HS-5 (cell line): ENCODE measurements at regions not wholly inside any gene's neighbourhood (a gene's known extent, or its start where the extent isn't known, plus 50 kb on each side); places are given as distances from the start of the nearest gene placed in this dataset.

Source experiments
- DNase-seq: peaks from one replicate; pipeline ENCODE4 v3.0.0-alpha.2; 2012; ENCODE audit warnings: low read depth

DNA sequence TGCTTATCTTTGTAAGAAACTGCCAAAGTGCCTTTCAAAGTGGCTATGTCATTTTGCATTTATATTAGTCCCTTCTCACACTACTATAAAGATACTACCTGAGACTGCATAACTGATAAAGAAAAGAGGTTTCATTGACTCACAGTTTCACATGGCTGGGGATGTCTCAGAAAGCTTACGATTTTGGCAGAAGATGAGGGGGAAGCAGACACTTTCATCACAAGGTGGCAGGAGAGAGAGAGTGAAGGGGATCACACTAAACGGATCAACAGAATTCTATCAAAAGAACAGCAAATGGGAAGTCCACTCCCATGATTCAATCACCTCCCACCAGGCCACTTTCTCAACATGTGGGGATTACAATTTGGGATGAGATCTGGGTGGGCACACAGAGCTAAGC, 1352.0 kb upstream of the B3GALT2 start:
- DNase-seq = no peak

DNA sequence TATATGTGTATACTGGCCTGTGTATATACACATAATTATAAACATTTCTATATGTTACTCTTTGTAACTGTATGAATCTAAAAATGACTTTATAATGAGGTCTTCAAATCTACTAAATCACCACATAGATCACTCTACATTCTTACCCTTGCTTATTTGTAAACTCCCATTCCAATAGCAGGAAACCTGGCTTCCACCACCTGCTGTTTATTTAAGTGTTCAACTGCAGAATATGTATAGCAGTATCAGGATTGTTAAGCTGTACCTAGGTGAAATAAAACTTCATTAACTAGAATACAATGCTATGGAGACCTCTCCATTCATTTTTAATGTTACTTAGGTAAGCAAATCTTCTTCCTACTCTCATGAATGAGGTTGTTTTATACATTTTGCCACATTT, 1351.1 kb upstream of the B3GALT2 start:
- DNase-seq = no peak

DNA sequence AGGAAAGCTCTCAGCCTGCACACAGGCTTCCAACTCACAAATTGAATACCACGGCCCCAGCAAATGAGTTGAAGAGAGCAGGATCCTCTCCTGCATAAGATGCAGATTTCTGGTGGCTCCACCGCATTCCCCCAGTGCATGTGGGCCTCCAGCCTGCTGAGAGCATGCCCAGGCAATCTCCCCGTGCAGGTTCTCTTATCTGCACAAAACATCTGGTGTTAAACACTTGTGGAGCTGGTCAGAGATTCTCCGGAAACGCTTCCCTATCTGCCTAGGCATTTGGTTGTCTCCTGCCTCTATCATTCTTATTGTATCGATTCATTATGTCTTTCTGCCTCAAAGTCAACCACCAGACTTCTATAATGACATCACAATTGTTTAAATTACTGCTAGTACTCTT, 1349.0 kb upstream of the B3GALT2 start:
- no peak for DNase-seq

DNA sequence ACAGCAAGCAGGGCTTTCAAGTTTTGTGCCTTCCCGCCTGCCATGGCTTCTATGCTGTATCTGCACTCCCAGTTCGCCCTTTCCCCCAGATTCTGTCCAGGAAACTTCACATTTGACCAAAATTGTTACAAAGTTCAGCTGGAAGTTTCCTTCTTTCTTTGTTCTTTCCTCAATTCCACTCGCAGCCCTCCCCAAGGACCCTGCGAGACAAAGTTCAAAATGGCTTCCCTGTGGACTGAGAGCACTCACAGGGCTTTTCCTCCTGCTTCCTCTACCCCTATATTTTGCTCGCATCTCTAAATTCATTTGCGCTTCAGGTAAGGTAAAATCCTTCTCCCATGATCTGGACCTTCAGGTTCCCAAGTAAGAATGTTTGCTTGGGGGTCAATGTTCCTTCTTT, 1348.4 kb upstream of the B3GALT2 start:
- DNase-seq = no peak

DNA sequence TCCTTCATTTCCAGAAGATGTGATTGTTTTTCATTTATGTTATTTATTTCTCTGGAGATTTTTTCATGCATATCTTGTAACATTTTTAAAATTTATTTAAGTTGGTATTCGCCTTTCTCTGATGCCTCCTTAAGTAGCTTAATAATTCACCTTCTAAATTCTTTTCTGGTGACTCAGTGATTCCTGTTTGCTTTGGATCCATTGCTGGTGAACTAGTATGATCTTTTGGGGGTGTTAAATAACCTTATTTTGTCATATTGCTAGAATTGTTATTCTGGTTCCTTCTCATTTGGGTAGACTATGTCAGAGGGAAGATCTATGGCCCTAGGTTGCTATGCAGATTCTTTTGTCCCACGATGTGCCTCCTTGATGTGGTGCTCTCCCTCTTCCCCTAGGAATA, 1347.2 kb upstream of the B3GALT2 start:
- DNase-seq = no peak

DNA sequence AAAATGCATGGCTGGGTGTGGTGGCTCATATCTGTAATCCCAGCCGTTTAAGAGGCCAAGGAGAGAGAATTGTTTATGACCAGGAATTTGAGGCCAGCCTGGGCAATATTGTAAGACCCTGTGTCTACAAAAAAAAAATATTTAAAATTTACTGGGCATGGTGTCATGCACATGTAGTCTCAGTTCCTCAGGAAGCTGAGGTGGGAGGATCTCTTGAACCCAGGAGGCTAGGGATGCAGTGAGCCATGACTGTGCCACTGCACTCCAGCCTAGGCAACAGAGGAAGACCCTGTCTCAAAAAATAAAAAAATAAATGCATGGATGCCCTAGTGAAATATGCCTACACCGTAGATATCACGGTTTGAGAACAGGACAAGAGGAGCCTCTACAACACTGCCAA, 1331.2 kb upstream of the B3GALT2 start:
- no peak for DNase-seq

DNA sequence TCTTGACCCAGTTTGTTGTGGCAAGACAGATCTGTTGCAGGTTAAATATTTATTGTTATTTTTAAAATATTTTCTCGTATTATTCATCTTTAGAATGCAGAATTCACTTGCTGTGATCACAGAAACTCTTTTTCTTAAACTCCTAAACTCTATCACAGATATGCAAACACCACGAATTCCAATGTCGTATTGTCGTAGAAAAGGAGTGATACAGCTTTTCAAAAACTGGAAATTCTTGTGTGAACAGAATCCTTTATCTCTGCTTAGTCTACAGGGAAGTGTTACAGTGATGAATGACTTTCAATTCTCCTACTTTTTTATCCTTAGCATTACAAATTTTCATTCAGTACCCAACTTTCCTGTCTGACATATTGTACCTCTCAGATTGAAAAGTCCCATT, 1329.5 kb upstream of the B3GALT2 start:
- no peak for DNase-seq

DNA sequence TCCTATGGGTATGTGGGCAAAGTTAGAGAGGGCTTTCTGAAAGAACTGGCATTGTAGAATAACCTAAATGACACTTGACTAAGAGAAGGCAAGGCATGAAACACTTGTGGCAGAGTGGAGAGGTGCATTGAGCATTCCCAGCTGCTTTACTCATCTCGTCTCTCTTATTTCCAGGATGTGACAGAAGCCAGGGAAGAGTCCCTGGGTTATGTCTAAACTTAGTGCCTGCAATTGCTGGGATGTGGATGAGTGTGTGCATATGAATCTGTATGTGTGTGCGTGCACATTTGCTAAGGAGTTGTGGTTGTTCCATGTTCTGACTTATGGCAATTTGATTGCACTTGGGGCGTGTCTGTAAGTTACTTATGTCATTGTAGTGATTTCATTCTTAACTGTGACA, 1326.5 kb upstream of the B3GALT2 start:
- no peak for DNase-seq

DNA sequence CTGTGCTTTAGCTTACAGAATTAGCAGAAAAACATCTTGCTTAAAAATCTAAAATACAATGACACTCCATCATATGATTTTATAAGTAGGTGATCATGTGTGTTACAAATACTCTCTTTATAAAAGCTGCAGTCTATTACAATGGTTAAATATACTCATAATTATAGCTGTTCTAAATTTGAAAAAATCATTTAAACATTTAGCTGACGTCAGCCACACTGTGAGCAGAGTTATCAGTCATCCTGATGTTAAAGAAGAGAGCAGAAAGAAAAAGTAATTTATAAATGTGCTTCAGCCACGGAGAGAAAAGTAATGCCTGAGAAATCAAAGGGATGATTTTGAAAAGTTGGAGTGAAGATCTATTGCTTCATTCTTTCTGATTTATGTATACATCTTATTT, 1325.9 kb upstream of the B3GALT2 start:
- DNase-seq = no peak

DNA sequence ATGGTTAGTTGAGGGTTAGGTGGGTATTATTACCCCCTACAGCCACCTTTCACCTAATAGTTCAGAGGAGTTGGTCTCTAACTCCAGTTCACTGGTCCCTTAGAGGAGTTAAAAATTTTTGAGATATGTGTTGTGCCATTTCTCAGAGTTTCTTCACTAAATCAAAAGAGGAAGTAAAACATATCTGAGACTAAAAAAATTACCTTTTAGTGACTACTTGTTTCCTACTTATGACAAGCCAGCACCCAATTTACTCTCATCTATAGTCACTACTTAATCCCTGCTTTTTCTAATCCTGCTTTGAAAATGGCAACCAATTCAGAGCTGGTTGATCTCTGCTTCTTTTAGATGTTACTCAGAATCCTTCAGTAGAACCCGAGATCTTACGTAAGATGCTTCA, 1316.8 kb upstream of the B3GALT2 start:
- DNase-seq = no peak

DNA sequence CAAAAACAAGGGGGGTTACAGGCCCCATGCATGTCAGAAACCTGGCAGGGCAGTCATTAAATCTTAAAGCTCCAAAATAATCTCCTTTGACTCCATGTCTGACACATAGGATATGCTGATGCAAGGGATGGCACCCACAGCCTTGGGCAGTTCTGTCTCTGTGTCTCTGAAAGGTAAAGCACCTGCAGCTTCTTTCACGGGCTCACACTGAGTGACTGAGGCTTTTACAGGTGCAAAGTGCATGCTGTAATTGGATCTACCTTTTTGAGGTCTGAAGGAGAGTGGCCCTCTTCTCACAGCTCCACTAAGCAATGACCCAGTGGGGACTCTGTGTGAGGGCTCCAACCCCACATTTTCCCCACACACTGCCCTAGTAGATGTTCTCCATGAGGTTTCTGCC, 1309.0 kb upstream of the B3GALT2 start:
- no peak for DNase-seq

DNA sequence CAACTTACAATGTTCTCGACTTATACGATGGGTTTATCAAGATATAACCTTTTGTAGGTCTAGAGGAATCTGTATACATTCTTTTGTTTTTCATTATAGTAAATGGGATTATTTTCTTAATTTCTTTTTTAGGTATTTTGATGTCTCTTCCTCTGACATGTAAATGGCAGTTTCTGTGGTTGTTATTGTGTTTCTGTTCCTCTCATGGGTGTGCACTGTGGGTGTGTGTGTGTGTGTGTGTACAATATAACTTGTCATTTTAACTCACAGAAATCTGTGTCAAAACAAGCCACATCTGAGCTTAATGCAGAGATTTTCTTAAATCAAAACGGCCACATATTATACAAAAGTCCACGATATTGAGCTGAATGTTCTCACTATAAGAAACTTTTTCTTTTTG, 1300.8 kb upstream of the B3GALT2 start:
- no peak for DNase-seq

DNA sequence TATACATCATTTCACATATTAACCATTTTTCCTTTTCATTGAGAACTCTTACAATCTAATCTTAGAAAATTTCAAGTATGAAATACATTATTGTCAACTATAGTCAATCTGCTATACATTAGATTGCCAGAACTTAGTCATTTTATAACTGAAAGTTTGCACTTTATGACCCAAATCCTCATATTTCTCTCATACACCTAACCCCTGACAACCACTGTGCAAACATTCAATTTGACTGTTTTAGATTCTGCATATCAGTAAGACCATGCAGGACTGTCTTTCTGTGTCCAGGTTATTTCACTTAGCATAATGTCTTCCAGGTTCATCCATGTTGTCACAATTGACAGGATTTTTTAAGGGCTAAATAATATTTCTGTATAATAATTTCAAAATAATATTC, 1299.0 kb upstream of the B3GALT2 start:
- DNase-seq = no peak

DNA sequence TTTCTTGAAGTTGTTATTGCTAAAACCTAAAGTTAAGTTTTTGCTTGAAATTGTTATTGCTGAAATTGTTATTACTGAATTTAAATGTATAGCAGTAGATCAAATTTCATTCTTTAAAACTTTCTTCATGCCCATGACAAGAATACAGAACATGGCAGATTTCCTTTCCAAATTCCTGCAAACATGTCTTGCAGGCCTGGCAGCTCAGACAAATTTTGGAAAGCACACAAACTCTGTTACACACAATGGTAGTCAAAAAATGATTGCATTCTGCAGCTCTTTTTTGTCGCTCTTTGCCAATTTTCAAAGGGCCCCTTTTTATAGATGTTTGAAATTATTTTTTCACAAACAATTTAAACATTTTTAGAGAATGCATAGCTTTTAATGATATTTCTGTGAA, 1292.3 kb upstream of the B3GALT2 start:
- DNase-seq = no peak

DNA sequence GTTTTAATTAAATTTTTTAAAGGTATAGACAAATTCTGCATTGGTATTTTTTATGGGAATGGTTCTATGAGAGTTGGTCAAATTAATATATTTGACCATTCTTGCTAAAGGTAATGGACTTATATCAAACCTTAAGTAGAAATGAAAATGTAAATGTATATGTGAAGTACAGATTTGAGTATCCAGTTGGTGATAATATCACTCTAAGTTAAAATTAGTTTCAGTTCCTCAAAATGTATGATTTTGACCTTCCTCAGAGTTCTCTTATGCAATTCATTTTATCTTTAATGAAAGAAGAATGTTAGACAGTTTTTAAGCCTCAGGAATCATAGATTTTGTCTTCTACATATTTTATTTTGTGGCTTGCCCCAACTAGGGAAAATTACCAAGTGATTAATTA, 1291.5 kb upstream of the B3GALT2 start:
- DNase-seq = no peak

DNA sequence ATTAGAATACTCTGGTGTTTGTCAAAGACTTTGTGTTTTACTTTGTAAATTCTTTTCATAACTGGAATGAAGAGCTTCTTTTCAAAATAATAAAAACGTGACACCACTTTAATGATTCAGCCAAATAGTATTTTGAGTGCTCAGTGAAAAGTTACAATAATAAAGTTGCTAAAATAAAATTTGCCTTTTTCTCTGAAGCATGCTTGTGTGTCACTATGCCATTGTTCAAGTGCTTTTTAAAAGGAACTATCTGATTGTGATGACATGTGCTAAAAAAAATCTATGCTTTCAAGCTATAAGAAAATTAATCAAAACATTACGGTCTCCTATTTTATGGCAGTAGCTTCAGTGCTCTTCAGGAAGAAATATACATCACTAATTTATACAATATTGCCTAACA, 1290.5 kb upstream of the B3GALT2 start:
- no peak for DNase-seq

DNA sequence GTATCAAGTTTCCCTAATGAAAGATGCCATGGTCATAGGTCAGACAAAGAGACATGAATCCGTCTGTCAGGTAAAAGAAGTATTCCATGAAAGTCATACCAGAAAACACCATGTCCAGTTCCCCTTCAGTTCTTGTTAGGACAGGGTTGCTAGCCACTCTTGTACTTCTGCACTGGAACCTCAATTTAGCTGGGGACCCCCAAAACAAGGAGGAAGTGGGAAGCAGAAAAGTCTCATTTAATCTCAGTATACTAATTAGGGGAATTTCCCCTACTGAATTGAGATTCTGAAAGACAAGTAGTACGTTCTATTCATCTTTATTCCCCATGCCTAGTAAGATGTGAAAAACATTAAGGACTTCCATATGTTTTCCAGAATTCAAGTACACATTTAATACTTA, 1289.9 kb upstream of the B3GALT2 start:
- DNase-seq = no peak

DNA sequence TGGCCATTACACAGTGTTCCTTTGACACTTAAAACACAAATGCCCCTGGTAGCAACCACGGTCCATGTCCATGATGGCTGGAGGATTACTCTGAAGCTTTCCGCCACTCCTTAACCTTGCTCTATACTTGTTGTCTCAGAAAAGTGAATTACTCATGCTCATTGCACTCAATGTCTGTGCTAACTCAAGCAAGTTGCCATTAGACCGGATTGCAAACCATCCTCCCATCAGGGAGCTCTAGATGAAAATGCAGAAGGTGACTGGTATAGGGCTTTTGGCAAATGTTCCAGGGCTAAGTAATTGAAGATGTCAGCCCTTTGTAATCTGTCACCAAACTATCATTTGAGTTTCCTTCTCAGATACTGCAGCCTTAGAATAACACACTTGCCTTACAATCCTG, 1288.3 kb upstream of the B3GALT2 start:
- no peak for DNase-seq

DNA sequence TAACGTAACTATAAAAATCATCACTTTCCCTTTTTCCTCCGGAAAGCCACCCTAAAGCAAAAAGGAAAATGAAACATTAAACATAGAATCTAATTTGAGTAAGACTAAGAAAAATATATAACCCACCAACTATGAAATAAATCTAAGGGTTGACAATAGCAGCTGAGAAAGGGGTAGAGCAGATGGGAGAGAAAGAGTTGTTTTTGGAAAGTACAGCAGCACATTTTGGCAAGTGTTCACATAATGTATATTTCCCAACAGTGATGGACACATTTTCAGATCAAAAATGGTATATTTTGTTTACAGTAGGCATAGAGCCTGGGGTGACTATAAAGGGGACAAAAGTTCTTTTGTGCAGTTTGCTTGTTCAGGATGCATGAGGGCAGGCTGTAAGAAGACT, 1287.4 kb upstream of the B3GALT2 start:
- no peak for DNase-seq

DNA sequence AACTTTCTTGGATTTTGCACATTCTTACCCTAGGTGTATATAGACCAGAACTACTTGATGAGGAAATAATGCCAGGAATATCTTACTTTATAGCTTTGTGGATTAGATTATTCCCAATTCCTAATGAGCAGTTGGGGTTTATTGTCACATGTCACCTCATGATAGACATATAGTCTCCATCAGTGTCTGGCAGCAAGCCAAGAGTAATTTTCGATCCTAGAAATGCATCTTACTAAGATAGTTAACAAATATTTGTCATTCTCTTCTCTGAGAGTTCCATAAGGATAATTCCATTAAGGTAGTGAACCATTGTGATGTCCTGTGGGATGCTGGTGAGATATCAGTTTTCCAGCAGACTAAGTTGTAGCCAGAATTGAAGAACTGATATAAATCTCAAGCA, 1282.9 kb upstream of the B3GALT2 start:
- DNase-seq = no peak

DNA sequence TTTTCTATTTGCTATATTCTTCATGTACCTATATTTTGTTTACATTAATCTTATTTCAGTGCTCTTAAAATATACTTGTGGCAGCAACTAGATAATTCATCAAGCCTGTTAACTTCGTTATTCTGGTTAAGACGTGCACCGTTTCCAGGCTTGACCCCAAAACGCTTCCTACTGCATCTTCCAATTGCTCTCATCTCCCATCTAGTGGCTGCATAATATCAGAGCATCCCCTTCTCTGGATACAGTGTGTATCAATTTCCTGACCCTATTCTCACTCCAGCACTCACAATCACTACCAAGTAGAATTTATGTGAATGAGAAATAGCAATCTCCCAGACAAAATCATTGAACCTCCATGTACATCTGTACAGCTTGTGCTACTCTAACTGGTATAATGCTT, 1280.3 kb upstream of the B3GALT2 start:
- no peak for DNase-seq

DNA sequence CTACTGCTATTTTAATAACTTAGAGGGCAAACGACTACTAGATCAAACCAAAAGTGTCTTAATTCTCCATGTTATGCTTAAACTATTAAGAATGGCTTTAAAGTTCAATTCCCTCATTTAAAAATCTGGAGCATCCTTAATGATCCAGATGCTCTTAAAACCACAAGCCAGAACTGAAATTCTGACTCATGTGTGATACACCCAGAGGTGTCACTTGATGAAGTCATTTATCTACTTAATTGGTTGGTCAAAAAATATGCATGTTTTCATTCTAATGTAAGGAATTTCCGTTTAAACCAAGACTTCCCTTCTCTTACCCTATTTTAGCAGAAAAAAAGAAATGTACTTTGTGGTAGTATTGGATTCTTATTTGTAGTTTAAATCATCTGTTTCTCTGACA, 1261.2 kb upstream of the B3GALT2 start:
- DNase-seq = peak; percentile 32

DNA sequence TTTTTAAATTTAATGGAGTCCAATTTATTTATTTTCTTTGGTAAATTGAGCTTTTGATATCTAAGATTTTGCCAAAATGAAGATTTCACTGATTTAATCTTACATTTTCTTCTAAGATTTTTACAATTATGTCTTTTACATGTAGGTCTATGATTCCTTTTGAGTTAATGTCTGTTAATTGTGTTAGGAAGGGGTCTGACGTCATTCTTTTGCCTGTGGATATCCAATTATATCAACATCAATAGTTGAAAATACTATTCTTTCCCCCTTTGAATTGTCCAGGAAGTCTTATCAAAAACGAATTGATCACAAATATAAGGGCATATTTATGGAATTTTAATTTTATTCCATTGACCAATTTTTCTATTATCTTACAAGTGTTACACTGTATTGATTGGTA, 1258.8 kb upstream of the B3GALT2 start:
- DNase-seq = no peak

DNA sequence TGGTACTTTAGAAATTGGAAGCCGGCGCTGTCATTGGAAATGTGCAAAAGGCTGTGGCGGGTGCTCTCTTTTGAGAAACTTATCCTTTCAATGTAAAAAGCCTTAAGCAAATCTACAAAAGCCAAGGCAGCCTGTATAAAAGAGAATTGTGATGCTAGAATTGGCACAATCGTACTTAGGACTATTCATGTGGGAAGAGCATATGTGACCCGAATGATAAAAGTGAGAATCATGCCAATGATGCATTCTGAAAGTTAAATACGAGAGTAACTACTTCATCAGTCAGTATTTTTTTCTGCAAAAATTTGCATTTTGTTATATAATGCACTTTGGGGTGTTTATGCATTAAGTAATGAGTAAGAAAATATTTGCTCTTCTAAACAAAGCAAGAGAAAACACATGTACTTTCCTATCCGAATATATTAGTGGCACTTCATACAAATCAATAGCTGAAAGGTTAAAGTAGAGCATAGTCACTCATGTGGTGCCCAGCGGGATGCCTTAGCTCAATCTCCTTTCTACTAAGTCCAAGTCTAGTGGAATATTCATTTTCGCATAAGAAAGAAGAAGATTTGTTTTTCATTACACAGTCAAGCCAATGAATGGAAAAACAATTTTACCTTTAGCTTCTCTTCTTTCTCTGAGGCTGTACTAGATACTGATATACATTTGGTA, 1256.6 kb upstream of the B3GALT2 start:
- no peak for DNase-seq

DNA sequence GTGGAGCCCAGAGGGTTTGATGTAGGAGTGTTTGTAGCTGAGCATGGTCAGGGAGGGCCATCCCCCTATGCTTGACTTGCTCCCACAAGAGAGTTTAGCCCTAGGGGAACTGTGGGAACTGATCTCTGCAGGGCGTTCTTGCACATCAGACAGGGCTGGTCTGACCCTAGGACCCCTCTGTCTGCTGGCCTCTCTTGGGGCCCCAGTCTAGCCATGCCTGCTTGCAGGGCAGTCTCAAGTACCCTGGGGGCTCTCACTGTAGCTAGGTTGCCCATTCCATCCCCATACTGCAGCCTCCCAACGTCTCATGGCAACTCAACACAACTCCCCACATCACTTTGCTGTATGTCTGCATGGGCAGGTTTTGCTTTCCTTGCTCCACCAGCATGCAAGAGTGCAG, 1250.7 kb upstream of the B3GALT2 start:
- DNase-seq = no peak
